Neural crest cell (in vitro differentiated cells): ENCODE measurements at regions not wholly inside any gene's neighbourhood (a gene's known extent, or its start where the extent isn't known, plus 50 kb on each side); places are given as distances from the start of the nearest gene placed in this dataset.

Experiments
- DNase-seq: peaks from one replicate; pipeline ENCODE4 v3.0.0; 2021; ENCODE audit warnings: low read depth, mixed read lengths, low spot score
- H3K27ac Mint-ChIP-seq: one replicate; pipeline ENCODE4 v1.8.0; 2021; ENCODE audit warnings: mild to moderate bottlenecking, mixed read lengths; ENCODE audit not compliant: unreplicated experiment
- H3K27me3 Mint-ChIP-seq: 2 replicates; pipeline ENCODE4 v1.8.0; 2021; ENCODE audit warnings: low read depth, mild to moderate bottlenecking, mixed read lengths
- H3K36me3 Mint-ChIP-seq: 2 replicates; pipeline ENCODE4 v1.8.0; 2021; ENCODE audit warnings: low read depth, mild to moderate bottlenecking, mixed read lengths
- H3K4me1 Mint-ChIP-seq: 2 replicates; pipeline ENCODE4 v1.8.0; 2021; ENCODE audit warnings: mixed read lengths
- H3K4me3 Mint-ChIP-seq: one replicate; pipeline ENCODE4 v1.8.0; 2021; ENCODE audit warnings: mild to moderate bottlenecking, mixed read lengths
- H3K9me3 Mint-ChIP-seq: 2 replicates; pipeline ENCODE4 v1.8.0; 2021; ENCODE audit warnings: mixed read lengths
- TF ChIP-seq, protein P1 (sequence below): fragments of 200-600 bp; sonication (generic); conservative IDR thresholded peaks from 2 replicates; pipeline ENCODE4 v1.5.0; 2021; ENCODE audit warnings: antibody characterized with exemption, mild to moderate bottlenecking

DNA sequence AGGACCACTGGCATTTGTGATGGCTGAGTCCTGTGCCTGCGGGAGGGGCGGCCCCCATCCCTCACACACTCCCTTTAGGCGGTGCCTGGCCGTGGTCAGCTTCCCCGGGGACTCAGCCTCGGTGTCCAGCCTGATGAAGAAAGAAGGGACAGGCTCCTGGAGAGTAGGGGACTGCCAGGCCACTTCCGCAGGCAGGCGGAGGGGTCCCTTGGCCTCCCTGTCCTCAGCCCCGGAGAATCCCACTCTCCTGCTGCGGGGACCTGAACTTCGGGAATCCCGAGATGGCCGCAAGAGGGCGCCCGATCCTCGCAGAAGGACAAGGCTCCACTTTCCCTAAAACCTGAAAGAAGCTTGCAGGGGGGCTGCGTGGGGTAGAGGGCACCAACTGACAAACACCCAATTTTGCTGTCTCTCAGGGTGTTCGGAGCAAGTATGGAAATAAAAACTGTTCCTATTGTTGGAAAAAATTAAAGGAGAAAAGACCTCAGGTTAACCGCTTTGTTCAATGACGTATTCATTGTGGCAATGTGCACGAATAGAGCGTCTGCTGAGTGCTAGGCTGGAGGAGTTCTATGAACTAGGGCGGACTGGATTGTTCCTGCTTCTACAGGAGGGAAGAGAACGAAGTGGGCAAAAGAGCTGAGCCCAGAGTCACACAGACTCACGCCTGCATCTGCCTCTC is 297.3 kb downstream of the ZNF536 start:
- TF ChIP-seq, protein P1, sequence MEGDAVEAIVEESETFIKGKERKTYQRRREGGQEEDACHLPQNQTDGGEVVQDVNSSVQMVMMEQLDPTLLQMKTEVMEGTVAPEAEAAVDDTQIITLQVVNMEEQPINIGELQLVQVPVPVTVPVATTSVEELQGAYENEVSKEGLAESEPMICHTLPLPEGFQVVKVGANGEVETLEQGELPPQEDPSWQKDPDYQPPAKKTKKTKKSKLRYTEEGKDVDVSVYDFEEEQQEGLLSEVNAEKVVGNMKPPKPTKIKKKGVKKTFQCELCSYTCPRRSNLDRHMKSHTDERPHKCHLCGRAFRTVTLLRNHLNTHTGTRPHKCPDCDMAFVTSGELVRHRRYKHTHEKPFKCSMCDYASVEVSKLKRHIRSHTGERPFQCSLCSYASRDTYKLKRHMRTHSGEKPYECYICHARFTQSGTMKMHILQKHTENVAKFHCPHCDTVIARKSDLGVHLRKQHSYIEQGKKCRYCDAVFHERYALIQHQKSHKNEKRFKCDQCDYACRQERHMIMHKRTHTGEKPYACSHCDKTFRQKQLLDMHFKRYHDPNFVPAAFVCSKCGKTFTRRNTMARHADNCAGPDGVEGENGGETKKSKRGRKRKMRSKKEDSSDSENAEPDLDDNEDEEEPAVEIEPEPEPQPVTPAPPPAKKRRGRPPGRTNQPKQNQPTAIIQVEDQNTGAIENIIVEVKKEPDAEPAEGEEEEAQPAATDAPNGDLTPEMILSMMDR = peak; percentile 88
- H3K4me3 Mint-ChIP-seq = no peak overlapping the region
- no peaks in the 10 kb centered on the region for H3K9me3 Mint-ChIP-seq
- peaks cover 16% of the 10 kb centered on the region for H3K27me3 Mint-ChIP-seq
- peak; percentile 84 for DNase-seq
- peaks cover 11% of the 10 kb centered on the region for H3K4me1 Mint-ChIP-seq
- H3K36me3 Mint-ChIP-seq = no peaks in the 10 kb centered on the region
- no peak overlapping the region for H3K27ac Mint-ChIP-seq

- peaks cover 18% of the 10 kb centered on the region for H3K4me1 Mint-ChIP-seq
- H3K9me3 Mint-ChIP-seq = no peaks in the 10 kb centered on the region
- H3K27ac Mint-ChIP-seq = no peak overlapping the region
- peaks cover 8% of the 10 kb centered on the region for H3K27me3 Mint-ChIP-seq
- DNase-seq = no peak
- no peaks in the 10 kb centered on the region for H3K36me3 Mint-ChIP-seq
- TF ChIP-seq, protein P1 = no peak
- H3K4me3 Mint-ChIP-seq = no peak overlapping the region
These were observed 296.5 kb downstream of the ZNF536 start for GRCh38 chr19:30668521-30669155.

- Mint-ChIP-seq H3K27ac (no peak overlapping the region), H3K9me3 (no peaks in the 10 kb centered on the region), H3K4me3 (no peak overlapping the region), H3K27me3 (peaks cover 4% of the 10 kb centered on the region), H3K36me3 (no peaks in the 10 kb centered on the region), H3K4me1 (peaks cover 26% of the 10 kb centered on the region)
- no peak for DNase-seq
- TF ChIP-seq, protein P1 = no peak
These were observed 295.6 kb downstream of the ZNF536 start for GRCh38 chr19:30667746-30668145.

DNA sequence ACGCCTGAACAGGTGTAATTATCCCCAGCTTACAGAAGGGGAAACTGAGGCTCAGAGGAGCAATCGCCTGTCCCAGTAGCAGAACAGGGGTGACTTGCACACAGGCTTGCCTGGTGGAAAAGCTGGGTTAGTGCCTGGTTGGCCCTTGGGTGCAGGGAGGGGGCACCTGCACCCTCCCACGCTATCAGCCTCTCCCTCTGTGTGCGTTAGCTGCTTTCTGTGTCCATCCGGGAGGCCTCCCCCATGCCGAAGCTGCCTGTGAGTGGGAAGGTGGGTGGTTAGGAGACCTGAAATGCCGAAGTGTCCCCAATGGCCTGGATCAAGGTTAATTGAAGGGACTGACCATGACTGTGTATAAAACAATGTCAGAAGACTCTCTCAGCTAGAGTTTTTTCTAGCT is 295.0 kb downstream of the ZNF536 start:
- Mint-ChIP-seq H3K27ac (no peak overlapping the region), H3K36me3 (no peaks in the 10 kb centered on the region), H3K4me1 (peaks cover 32% of the 10 kb centered on the region), H3K9me3 (no peaks in the 10 kb centered on the region), H3K27me3 (peaks cover 4% of the 10 kb centered on the region), H3K4me3 (no peak overlapping the region)
- TF ChIP-seq, protein P1 = no peak
- DNase-seq = no peak

GRCh38 chr19:30666301-30666803 is 294.2 kb downstream of the ZNF536 start:
- TF ChIP-seq, protein P1 = peak; percentile 86
- H3K9me3 Mint-ChIP-seq = no peaks in the 10 kb centered on the region
- H3K36me3 Mint-ChIP-seq = no peaks in the 10 kb centered on the region
- H3K27me3 Mint-ChIP-seq = peaks cover 3% of the 10 kb centered on the region
- no peak overlapping the region for H3K4me3 Mint-ChIP-seq
- no peak overlapping the region for H3K27ac Mint-ChIP-seq
- peak; percentile 78 for DNase-seq
- peaks cover 40% of the 10 kb centered on the region for H3K4me1 Mint-ChIP-seq
